Testis (tissue), 2 donors: ENCODE measurements at regions not wholly inside any gene's neighbourhood (a gene's known extent, or its start where the extent isn't known, plus 50 kb on each side); places are given as distances from the start of the nearest gene placed in this dataset.

ENCODE experiments used
- DNase-seq: peaks from one replicate; pipeline ENCODE4 v3.0.0-alpha.2; 2019
- H3K27ac ChIP-seq, 2 donors: fragments of 200-600 bp; sonication (generic); one replicate each; pipeline ENCODE4 v1.5.1; 2019
- H3K27me3 ChIP-seq: fragments of 200-600 bp; sonication (generic); one replicate; pipeline ENCODE4 v1.5.1; 2019
- H3K36me3 ChIP-seq: fragments of 200-600 bp; sonication (generic); one replicate; pipeline ENCODE4 v1.5.1; 2017; ENCODE audit warnings: low read depth; ENCODE audit errors: missing control alignments
- H3K4me1 ChIP-seq: fragments of 200-600 bp; sonication (generic); one replicate; pipeline ENCODE4 v1.5.1; 2019
- H3K4me3 ChIP-seq, 2 donors: fragments of 200-600 bp; sonication (generic); one replicate each; pipeline ENCODE4 v1.5.1; 2017 to 2019
- H3K9me3 ChIP-seq: fragments of 200-600 bp; sonication (generic); one replicate; pipeline ENCODE4 v1.5.1; 2017
- CTCF ChIP-seq, 3 experiments: fragments of 450-650 bp in 2 of 3; fragments of 200-600 bp in 1 of 3; sonication (generic) in 1 of 3; IDR thresholded peaks; one replicate each; pipeline ENCODE4 v1.5.1; 2016 to 2019; ENCODE audit warnings: antibody characterized with exemption in 3 of 3, mild to moderate bottlenecking in 2 of 3, moderate library complexity in 1 of 3
- POLR2A ChIP-seq: fragments of 450-650 bp; IDR thresholded peaks from one replicate; pipeline ENCODE4 v1.6.1; 2017; ENCODE audit warnings: antibody characterized with exemption, mild to moderate bottlenecking, moderate library complexity
- WGBS, 2 donors: methylation state at CpG; one replicate each; pipeline ENCODE4 v1.1.5; 2018; 5-methylcytosine and 5-hydroxymethylcytosine counted together
- intact Hi-C: fragments of 100-400 bp; cut with DNase I; formaldehyde crosslinking; loops from one replicate; pipeline ENCODE4 v1.15.1; 2023; ENCODE audit warnings: low total_unique reads

- H3K9me3 ChIP-seq: no peaks in the 10 kb centered on the region
- TF ChIP-seq POLR2A: no peak
- no peak for TF ChIP-seq CTCF (IDR thresholded peaks at IDR 0.05)
- H3K27me3 ChIP-seq: no peaks in the 10 kb centered on the region
- 55 to 67% methylated on average over 1 of the region's 1 CpG for WGBS, 2 donors
- H3K27ac ChIP-seq: no peak overlapping the region
- intact Hi-C loops: no loop called here
- no peak for DNase-seq
- no peak overlapping the region for H3K4me3 ChIP-seq
- no peaks in the 10 kb centered on the region for H3K4me1 ChIP-seq
- H3K36me3 ChIP-seq: no peaks in the 10 kb centered on the region
These were observed 102.6 kb upstream of the TNR start for GRCh38 chr1:175845985-175846384.

GRCh38 chr1:175845338-175845737 lies 101.9 kb upstream of the TNR start:
- H3K9me3 ChIP-seq: no peaks in the 10 kb centered on the region
- no peak for TF ChIP-seq POLR2A
- no peak for TF ChIP-seq CTCF (IDR thresholded peaks at IDR 0.05)
- no peaks in the 10 kb centered on the region for H3K36me3 ChIP-seq
- no peak overlapping the region for H3K27ac ChIP-seq
- 76 to 79% methylated on average over 3 of the region's 3 CpGs for WGBS, 2 donors
- intact Hi-C loops: no loop called here
- H3K27me3 ChIP-seq: no peaks in the 10 kb centered on the region
- DNase-seq: no peak
- H3K4me1 ChIP-seq: no peaks in the 10 kb centered on the region
- no peak overlapping the region for H3K4me3 ChIP-seq

- no peak overlapping the region for H3K4me3 ChIP-seq
- WGBS, 2 donors: 34 to 61% methylated on average over 2 of the region's 2 CpGs
- H3K4me1 ChIP-seq: no peaks in the 10 kb centered on the region
- DNase-seq: no peak
- H3K36me3 ChIP-seq: no peaks in the 10 kb centered on the region
- H3K27ac ChIP-seq: no peak overlapping the region
- H3K27me3 ChIP-seq: no peaks in the 10 kb centered on the region
- no peaks in the 10 kb centered on the region for H3K9me3 ChIP-seq
- TF ChIP-seq POLR2A (no peak), CTCF (IDR thresholded peaks at IDR 0.05) (no peak)
- intact Hi-C loops: no loop called here
These were observed 101.5 kb upstream of the TNR start for GRCh38 chr1:175844877-175845276.

GRCh38 chr1:175842550-175842949 lies 99.2 kb upstream of the TNR start:
- H3K4me1 ChIP-seq: no peaks in the 10 kb centered on the region
- intact Hi-C loops: no loop called here
- DNase-seq: no peak
- H3K36me3 ChIP-seq: no peaks in the 10 kb centered on the region
- TF ChIP-seq CTCF (IDR thresholded peaks at IDR 0.05): no peak
- no peak for TF ChIP-seq POLR2A
- no peaks in the 10 kb centered on the region for H3K9me3 ChIP-seq
- no peak overlapping the region for H3K4me3 ChIP-seq
- no peak overlapping the region for H3K27ac ChIP-seq
- no peaks in the 10 kb centered on the region for H3K27me3 ChIP-seq
- 40 to 43% methylated on average over 1 of the region's 1 CpG for WGBS, 2 donors

- Histone ChIP-seq H3K9me3 (no peaks in the 10 kb centered on the region), H3K4me3 (no peak overlapping the region), H3K27ac (no peak overlapping the region), H3K27me3 (no peaks in the 10 kb centered on the region), H3K36me3 (no peaks in the 10 kb centered on the region), H3K4me1 (no peaks in the 10 kb centered on the region)
- no peak for DNase-seq
- no peak for TF ChIP-seq CTCF (IDR thresholded peaks at IDR 0.05)
- TF ChIP-seq POLR2A: no peak
- WGBS, 2 donors: 57 to 63% methylated on average over 5 of the region's 5 CpGs
- intact Hi-C loops: no loop called here
These were observed 98.4 kb upstream of the TNR start for GRCh38 chr1:175841738-175842187.
